Panc1 (cell line): ENCODE measurements at regions not wholly inside any gene's neighbourhood (a gene's known extent, or its start where the extent isn't known, plus 50 kb on each side); places are given as distances from the start of the nearest gene placed in this dataset.

ENCODE experiments used
- ATAC-seq: fragments of 200-7000 bp; cut with Tn5 transposase; 2 replicates; pipeline ENCODE4 v1.9.1; 2020; ENCODE audit warnings: mild to moderate bottlenecking, moderate library complexity
- BruUV-seq: library from RNA; stranded (reverse); fragments of 400-500 nt; replicated peaks from 2 replicates; lab custom pipeline; 2021; lab: Mats Ljungman, UMichigan
- CTCF ChIA-PET: fragments of 300-600 bp; sonication (Branson Sonifier 250); formaldehyde crosslinking; loops from one replicate; lab custom pipeline; 2022; ENCODE audit warnings: antibody characterized with exemption; lab: Charles Lee
- POLR2A ChIA-PET: fragments of 300-600 bp; sonication (Branson Sonifier 250); formaldehyde crosslinking; loops from one replicate; lab custom pipeline; 2022; ENCODE audit warnings: antibody characterized with exemption; lab: Charles Lee
- DNase-seq: peaks from one replicate; pipeline ENCODE4 v3.0.0-alpha.2; 2010; ENCODE audit warnings: low read depth, low spot score
- H3K27ac ChIP-seq: 2 replicates; pipeline ENCODE4 v1.5.1; 2011; ENCODE audit warnings: mild to moderate bottlenecking, low read length, inconsistent platforms
- H3K27me3 ChIP-seq: fragments of 200-500 bp; sonication (Bioruptor generic); 2 replicates; pipeline ENCODE4 v1.6.0; 2014; ENCODE audit warnings: low read length, inconsistent platforms; ENCODE audit not compliant: control insufficient read depth, insufficient read depth
- H3K36me3 ChIP-seq: fragments of 200-500 bp; sonication (Bioruptor generic); 2 replicates; pipeline ENCODE4 v1.5.1; 2014; ENCODE audit warnings: inconsistent platforms, mild to moderate bottlenecking, low read length, moderate library complexity; ENCODE audit not compliant: control insufficient read depth, insufficient read depth
- H3K4me1 ChIP-seq: 2 replicates; pipeline ENCODE4 v1.5.1; 2011; ENCODE audit warnings: inconsistent platforms, mild to moderate bottlenecking, low read length, moderate library complexity; ENCODE audit not compliant: control insufficient read depth, insufficient read depth
- H3K4me3 ChIP-seq, 2 experiments: 2 replicates each; pipeline ENCODE4 v1.5.1; 2011 to 2012; ENCODE audit warnings: low read depth in 2 of 2, low read length in 2 of 2, mild to moderate bottlenecking in 2 of 2, inconsistent platforms in 1 of 2, moderate library complexity in 1 of 2
- H3K9me3 ChIP-seq: fragments of 200-500 bp; sonication (Bioruptor generic); 2 replicates; pipeline ENCODE4 v1.5.1; 2014; ENCODE audit warnings: low read depth, mild to moderate bottlenecking, inconsistent platforms, low read length, moderate library complexity; ENCODE audit not compliant: control insufficient read depth, insufficient read depth
- CTCF ChIP-seq: fragments of 450-650 bp; IDR thresholded peaks from 2 replicates; pipeline ENCODE4 v1.5.1; 2017; ENCODE audit warnings: mild to moderate bottlenecking
- POLR2AphosphoS5 ChIP-seq: IDR thresholded peaks from 2 replicates; pipeline ENCODE4 v1.6.1; 2012; ENCODE audit warnings: mild to moderate bottlenecking, low read depth, low read length, moderate library complexity
- SIN3A ChIP-seq: IDR thresholded peaks from 2 replicates; pipeline ENCODE4 v1.6.1; 2012; ENCODE audit warnings: low read depth, mild to moderate bottlenecking, low read length, moderate library complexity, borderline replicate concordance; ENCODE audit not compliant: insufficient read depth
- TCF7L2 ChIP-seq: IDR thresholded peaks from 2 replicates; pipeline ENCODE4 v1.6.1; 2011; ENCODE audit warnings: mild to moderate bottlenecking, low read depth, low read length, inconsistent platforms
- in situ Hi-C: cut with HindIII; loops from 2 replicates; pipeline ENCODE4 v1.10.0; 2016; ENCODE audit warnings: low sequenced_read_pairs, low pct_unique_long_range_greater_than_20kb
- intact Hi-C: fragments of 100-400 bp; cut with micrococcal nuclease; formaldehyde crosslinking; loops from one replicate; pipeline ENCODE4 v1.10.0; 2022; ENCODE audit not compliant: unreplicated experiment
- TF ChIP-seq, protein P1 (sequence below), 2 experiments: IDR thresholded peaks; 2 replicates each; pipeline ENCODE4 v1.6.1; 2011 to 2012; ENCODE audit warnings: low read depth in 2 of 2, control low read depth in 1 of 2, low read length in 1 of 2, mild to moderate bottlenecking in 1 of 2, moderate library complexity in 1 of 2; ENCODE audit not compliant: insufficient read depth in 1 of 2

DNA sequence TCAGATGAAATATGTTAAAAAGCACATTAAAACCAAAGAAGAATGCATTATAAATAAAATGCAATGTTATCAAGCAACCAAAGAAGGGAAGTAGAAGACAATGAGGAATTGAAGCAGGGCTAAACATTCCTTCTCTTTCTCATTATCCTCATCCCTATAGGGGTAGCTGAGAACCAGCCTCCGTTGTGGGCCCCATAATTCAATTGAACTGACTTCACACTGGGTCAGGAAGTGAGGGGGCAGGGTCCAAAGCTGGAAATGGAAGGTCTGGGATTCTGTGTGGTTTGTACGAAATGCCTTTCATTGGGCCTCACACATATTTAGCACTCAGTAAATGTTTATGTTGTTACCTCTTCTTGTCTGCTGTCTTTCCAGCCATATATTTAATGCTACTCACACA is 220.4 kb upstream of the CD180 start:
- ChIA-PET POLR2A (no interaction called here), CTCF (no interaction called here)
- Histone ChIP-seq H3K4me3 (no peak overlapping the region), H3K36me3 (no peaks in the 10 kb centered on the region), H3K4me1 (no peaks in the 10 kb centered on the region), H3K27ac (no peak overlapping the region), H3K9me3 (no peaks in the 10 kb centered on the region), H3K27me3 (no peaks in the 10 kb centered on the region)
- intact Hi-C loops = no loop called here
- no TSS peak for BruUV-seq
- ATAC-seq = no peak
- DNase-seq = no peak
- TF ChIP-seq, protein P1, sequence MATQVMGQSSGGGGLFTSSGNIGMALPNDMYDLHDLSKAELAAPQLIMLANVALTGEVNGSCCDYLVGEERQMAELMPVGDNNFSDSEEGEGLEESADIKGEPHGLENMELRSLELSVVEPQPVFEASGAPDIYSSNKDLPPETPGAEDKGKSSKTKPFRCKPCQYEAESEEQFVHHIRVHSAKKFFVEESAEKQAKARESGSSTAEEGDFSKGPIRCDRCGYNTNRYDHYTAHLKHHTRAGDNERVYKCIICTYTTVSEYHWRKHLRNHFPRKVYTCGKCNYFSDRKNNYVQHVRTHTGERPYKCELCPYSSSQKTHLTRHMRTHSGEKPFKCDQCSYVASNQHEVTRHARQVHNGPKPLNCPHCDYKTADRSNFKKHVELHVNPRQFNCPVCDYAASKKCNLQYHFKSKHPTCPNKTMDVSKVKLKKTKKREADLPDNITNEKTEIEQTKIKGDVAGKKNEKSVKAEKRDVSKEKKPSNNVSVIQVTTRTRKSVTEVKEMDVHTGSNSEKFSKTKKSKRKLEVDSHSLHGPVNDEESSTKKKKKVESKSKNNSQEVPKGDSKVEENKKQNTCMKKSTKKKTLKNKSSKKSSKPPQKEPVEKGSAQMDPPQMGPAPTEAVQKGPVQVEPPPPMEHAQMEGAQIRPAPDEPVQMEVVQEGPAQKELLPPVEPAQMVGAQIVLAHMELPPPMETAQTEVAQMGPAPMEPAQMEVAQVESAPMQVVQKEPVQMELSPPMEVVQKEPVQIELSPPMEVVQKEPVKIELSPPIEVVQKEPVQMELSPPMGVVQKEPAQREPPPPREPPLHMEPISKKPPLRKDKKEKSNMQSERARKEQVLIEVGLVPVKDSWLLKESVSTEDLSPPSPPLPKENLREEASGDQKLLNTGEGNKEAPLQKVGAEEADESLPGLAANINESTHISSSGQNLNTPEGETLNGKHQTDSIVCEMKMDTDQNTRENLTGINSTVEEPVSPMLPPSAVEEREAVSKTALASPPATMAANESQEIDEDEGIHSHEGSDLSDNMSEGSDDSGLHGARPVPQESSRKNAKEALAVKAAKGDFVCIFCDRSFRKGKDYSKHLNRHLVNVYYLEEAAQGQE (IDR thresholded peaks at IDR 0.05; ENCODE audit: insufficient read depth in 1 of 2, low read depth in 2 of 2, low read length in 1 of 2) = no peak
- TF ChIP-seq TCF7L2 (no peak), CTCF (no peak), POLR2AphosphoS5 (no peak), SIN3A (no peak)
- in situ Hi-C loops = no loop called here

- no TSS peak for BruUV-seq
- Histone ChIP-seq H3K4me3 (no peak overlapping the region), H3K36me3 (no peaks in the 10 kb centered on the region), H3K27me3 (no peaks in the 10 kb centered on the region), H3K27ac (no peak overlapping the region), H3K4me1 (no peaks in the 10 kb centered on the region), H3K9me3 (no peaks in the 10 kb centered on the region)
- TF ChIP-seq, protein P1 (IDR thresholded peaks at IDR 0.05; ENCODE audit: insufficient read depth in 1 of 2, low read depth in 2 of 2, low read length in 1 of 2) = no peak
- TF ChIP-seq CTCF = no peak
- TF ChIP-seq SIN3A = no peak
- no peak for TF ChIP-seq POLR2AphosphoS5
- TF ChIP-seq TCF7L2 = no peak
- POLR2A ChIA-PET = no interaction called here
- intact Hi-C loops (no loop called here), in situ Hi-C loops (no loop called here)
- ATAC-seq (no peak), DNase-seq (no peak)
- CTCF ChIA-PET = no interaction called here
Measured at GRCh38 chr5:67416133-67416937, 219.7 kb upstream of the CD180 start.
